Adrenal gland (tissue), 9 donors: ENCODE measurements at regions not wholly inside any gene's neighbourhood (a gene's known extent, or its start where the extent isn't known, plus 50 kb on each side); places are given as distances from the start of the nearest gene placed in this dataset.

Experiments used
- DNase-seq, 7 donors: peaks; one replicate each; pipeline ENCODE4 v3.0.0-alpha.2; 2019 to 2020
- H3K27ac ChIP-seq, 5 donors: fragments of 200-600 bp; sonication (generic) in 4 of 5; 1 replicate in 3 of 5; 2 replicates in 2 of 5; pipeline versions ENCODE4 v1.5.1 to v1.8.0; 2016 to 2020; ENCODE audit warnings: mild to moderate bottlenecking in 1 of 5
- H3K27me3 ChIP-seq: fragments of 200-600 bp; 2 replicates; pipeline ENCODE4 v1.8.0; 2021
- H3K36me3 ChIP-seq, 2 donors: fragments of 200-600 bp; replicated peaks in 1 of 2; 1 replicate in 1 of 2; 2 replicates in 1 of 2; pipeline versions ENCODE4 v1.5.1 to v1.8.0; 2018 to 2022
- H3K4me1 ChIP-seq, 2 donors: fragments of 200-600 bp; replicated peaks in 1 of 2; 1 replicate in 1 of 2; 2 replicates in 1 of 2; pipeline versions ENCODE4 v1.5.1 to v1.8.0; 2018 to 2021
- H3K4me3 ChIP-seq, 4 donors: fragments of 200-600 bp; sonication (generic) in 3 of 4; one replicate each; pipeline ENCODE4 v1.5.1; 2016 to 2018
- H3K9me3 ChIP-seq, 3 donors: fragments of 200-600 bp; sonication (generic) in 1 of 3; replicated peaks in 1 of 3; 1 replicate in 2 of 3; 2 replicates in 1 of 3; pipeline versions ENCODE4 v1.5.1 to v1.8.0; 2016 to 2021
- POLR2A ChIP-seq, 2 donors: fragments of 450-650 bp; IDR thresholded peaks; one replicate each; pipeline ENCODE4 v1.6.1; 2017; ENCODE audit warnings: antibody characterized with exemption in 2 of 2, mild to moderate bottlenecking in 2 of 2, moderate library complexity in 1 of 2
- WGBS, 4 donors: extraction: QIAGEN DNeasy Blood & Tissue Kit in 2 of 4; methylation state at CpG; one replicate each; pipeline versions ENCODE4 v1.1.5 to v1.1.7; 2013 to 2017; 5-methylcytosine and 5-hydroxymethylcytosine counted together
- intact Hi-C, 2 donors: fragments of 100-400 bp; cut with DNase I; formaldehyde crosslinking; loops; one replicate each; pipeline versions ENCODE4 v1.14.1 to v1.15.0; 2022 to 2023
- TF ChIP-seq, protein P1 (sequence below), 6 experiments: fragments of 450-650 bp in 4 of 6; fragments of 200-600 bp in 2 of 6; sonication (generic) in 1 of 6; IDR thresholded peaks; 1 replicate in 5 of 6; 2 replicates in 1 of 6; pipeline versions ENCODE4 v1.5.1 to v1.8.0; 2016 to 2021; ENCODE audit warnings: antibody characterized with exemption in 6 of 6, mild to moderate bottlenecking in 2 of 6, moderate library complexity in 1 of 6
- donor health status: healthy with polysubstance abuse.
- donor health status: Bipolar disorder and iron deficiency.
- donor health status: DM: yes; HTN: yes; CAD: no.
- donor health status: DM: no; HTN: no; CAD: no.
- donor health status: DM: no; HTN: no; CAD: no.

DNA sequence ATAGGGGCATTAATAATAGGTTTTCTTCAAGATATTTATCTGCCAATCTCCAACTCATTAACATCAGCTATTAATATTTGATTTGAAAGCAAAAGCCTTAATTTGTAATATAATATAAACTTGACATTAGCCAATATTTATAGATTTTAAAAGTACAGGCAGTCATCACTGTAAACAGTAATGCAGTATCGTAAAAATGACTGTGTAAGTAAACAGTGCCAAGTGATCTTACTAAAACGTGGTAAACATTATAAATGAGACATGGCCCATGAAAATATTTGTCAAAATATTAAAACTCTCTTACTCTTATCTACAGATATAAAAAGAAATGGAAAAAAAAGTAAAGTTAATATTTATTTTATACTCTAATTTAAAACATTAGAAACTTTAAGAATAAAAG is 101.6 kb upstream of the EPHA6 start:
- Histone ChIP-seq H3K4me3 (no peak overlapping the region), H3K9me3 (no peaks in the 10 kb centered on the region), H3K36me3 (no peaks in the 10 kb centered on the region), H3K4me1 (no peaks in the 10 kb centered on the region), H3K27me3 (no peaks in the 10 kb centered on the region), H3K27ac (no peak overlapping the region)
- intact Hi-C loops = no loop called here
- no peak for DNase-seq
- 55 to 64% (median 59%) methylated on average over 2 of the region's 2 CpGs for WGBS, 4 donors
- TF ChIP-seq, protein P1, sequence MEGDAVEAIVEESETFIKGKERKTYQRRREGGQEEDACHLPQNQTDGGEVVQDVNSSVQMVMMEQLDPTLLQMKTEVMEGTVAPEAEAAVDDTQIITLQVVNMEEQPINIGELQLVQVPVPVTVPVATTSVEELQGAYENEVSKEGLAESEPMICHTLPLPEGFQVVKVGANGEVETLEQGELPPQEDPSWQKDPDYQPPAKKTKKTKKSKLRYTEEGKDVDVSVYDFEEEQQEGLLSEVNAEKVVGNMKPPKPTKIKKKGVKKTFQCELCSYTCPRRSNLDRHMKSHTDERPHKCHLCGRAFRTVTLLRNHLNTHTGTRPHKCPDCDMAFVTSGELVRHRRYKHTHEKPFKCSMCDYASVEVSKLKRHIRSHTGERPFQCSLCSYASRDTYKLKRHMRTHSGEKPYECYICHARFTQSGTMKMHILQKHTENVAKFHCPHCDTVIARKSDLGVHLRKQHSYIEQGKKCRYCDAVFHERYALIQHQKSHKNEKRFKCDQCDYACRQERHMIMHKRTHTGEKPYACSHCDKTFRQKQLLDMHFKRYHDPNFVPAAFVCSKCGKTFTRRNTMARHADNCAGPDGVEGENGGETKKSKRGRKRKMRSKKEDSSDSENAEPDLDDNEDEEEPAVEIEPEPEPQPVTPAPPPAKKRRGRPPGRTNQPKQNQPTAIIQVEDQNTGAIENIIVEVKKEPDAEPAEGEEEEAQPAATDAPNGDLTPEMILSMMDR (IDR thresholded peaks at IDR 0.05) = no peak
- TF ChIP-seq POLR2A (IDR thresholded peaks at IDR 0.05) = no peak

DNA sequence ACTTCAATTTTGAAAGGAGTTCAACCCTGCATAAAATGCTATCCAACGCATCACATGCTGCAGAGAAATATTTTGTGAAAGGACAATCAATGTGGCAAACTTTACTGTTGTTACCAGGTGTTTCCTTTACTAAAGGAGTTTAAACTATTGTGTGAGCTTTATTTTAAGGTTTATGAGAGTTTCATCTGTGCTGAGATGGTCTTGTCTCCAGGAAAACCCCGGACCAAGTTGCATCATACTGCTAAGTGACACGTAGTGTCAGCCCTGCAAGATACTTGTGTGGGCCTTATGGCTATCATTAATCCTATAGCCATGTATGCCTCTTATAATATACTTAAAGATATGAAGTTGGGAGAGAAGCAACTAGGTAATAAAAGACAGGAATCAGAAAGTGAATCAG is 94.5 kb upstream of the EPHA6 start:
- no peak for DNase-seq
- Histone ChIP-seq H3K4me3 (no peak overlapping the region), H3K9me3 (no peaks in the 10 kb centered on the region), H3K36me3 (no peaks in the 10 kb centered on the region), H3K27me3 (no peaks in the 10 kb centered on the region), H3K4me1 (no peaks in the 10 kb centered on the region), H3K27ac (no peak overlapping the region)
- TF ChIP-seq POLR2A (IDR thresholded peaks at IDR 0.05) = no peak
- TF ChIP-seq, protein P1 (IDR thresholded peaks at IDR 0.05) = no peak
- WGBS, 4 donors = 62 to 73% (median 66%) methylated on average over 3 of the region's 3 CpGs
- intact Hi-C loops = no loop called here

DNA sequence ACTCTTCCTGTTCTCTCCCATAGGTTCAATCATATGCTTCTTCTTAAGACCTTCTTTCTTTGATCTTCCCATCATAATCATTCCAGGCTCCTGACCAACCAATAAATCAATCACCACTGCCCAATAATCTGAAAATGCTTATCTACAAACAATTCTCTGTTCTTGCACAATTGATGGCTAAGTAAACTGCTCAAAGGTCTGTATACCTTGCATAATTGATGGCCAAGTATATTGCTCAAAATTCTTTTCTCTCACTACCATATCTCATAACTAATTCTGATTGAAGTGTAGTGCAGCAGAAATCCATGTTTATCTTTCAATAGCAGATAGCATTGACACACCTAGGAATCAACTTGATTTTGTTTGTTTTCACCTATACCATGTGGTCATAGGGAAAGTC is 83.4 kb upstream of the EPHA6 start:
- no peaks in the 10 kb centered on the region for H3K36me3 ChIP-seq
- no peaks in the 10 kb centered on the region for H3K9me3 ChIP-seq
- DNase-seq = no peak
- no peaks in the 10 kb centered on the region for H3K27me3 ChIP-seq
- no peak overlapping the region for H3K4me3 ChIP-seq
- intact Hi-C loops = no loop called here
- H3K4me1 ChIP-seq = no peaks in the 10 kb centered on the region
- H3K27ac ChIP-seq = no peak overlapping the region
- TF ChIP-seq, protein P1 (IDR thresholded peaks at IDR 0.05) = no peak
- TF ChIP-seq POLR2A (IDR thresholded peaks at IDR 0.05) = no peak

DNA sequence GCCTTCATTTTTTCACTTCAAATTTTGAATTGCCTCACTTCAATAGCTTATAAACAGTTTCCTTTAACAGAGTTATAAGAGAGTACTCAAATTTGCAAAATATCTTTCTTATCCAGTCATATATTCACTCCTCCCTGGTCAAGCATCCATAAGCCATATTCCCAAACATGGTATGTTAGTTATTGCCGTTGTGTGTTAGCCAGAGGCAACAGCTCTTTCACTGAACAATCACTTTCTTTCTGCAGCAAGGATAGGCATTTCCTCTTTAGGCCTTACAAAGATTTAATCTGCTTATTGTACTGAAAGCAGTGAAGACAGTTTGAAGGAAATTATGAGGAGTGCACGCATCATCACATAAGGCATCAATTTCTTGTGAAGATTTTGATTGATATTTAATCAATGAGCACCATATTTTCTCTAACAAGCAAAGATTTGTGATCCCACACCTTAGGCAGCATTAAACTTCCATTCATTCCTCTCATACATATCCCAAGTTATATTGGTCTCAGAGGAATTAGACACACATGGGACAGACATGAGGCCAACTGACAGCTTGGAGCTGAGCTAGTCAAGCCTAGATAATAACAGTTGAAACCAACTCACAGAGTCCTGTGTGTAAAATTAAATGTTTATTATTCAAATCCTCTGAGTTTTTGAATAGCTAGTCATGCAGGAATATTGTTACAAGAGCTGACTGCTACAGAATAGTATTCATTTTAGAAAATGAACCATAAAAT is 80.0 kb upstream of the EPHA6 start:
- H3K9me3 ChIP-seq = no peaks in the 10 kb centered on the region
- TF ChIP-seq, protein P1 (IDR thresholded peaks at IDR 0.05) = no peak
- TF ChIP-seq POLR2A (IDR thresholded peaks at IDR 0.05) = no peak
- H3K27me3 ChIP-seq = no peaks in the 10 kb centered on the region
- no peak for DNase-seq
- intact Hi-C loops = no loop called here
- H3K4me3 ChIP-seq = no peak overlapping the region
- no peaks in the 10 kb centered on the region for H3K36me3 ChIP-seq
- whole genome bisulfite sequencing, 4 donors = 56 to 72% (median 66%) methylated on average over 2 of the region's 2 CpGs
- no peak overlapping the region for H3K27ac ChIP-seq
- no peaks in the 10 kb centered on the region for H3K4me1 ChIP-seq
